ENCODE measurements at regions not wholly inside any gene's neighbourhood (a gene's known extent, or its start where the extent isn't known, plus 50 kb on each side); places are given as distances from the start of the nearest gene placed in this dataset.

GRCh38 chr2:156657809-156658208 lies 221.6 kb downstream of the GPD2 start:
- no peaks in the 10 kb centered on the region for H3K4me1 ChIP-seq
- H3K27ac ChIP-seq = no peak overlapping the region
- H3K9me3 ChIP-seq = no peaks in the 10 kb centered on the region
- ATAC-seq (ENCODE audit: low FRiP score in 2 of 2) = no peak
- TF ChIP-seq POLR2AphosphoS5 (IDR thresholded peaks at IDR 0.05) = no peak
- no peak for TF ChIP-seq POLR2A (IDR thresholded peaks at IDR 0.05)
- TF ChIP-seq CTCF (IDR thresholded peaks at IDR 0.05) = no peak
- no peak for TF ChIP-seq EP300 (IDR thresholded peaks at IDR 0.05)
- H3K27me3 ChIP-seq = no peaks in the 10 kb centered on the region
- H3K36me3 ChIP-seq = no peaks in the 10 kb centered on the region
- 73 to 75% methylated on average over 2 of the region's 2 CpGs for WGBS, 2 donors
- DNase-seq = no peak
- no peak overlapping the region for H3K4me3 ChIP-seq

GRCh38 chr2:156659694-156660093 lies 223.5 kb downstream of the GPD2 start:
- TF ChIP-seq POLR2AphosphoS5 (IDR thresholded peaks at IDR 0.05) = no peak
- no peak for TF ChIP-seq EP300 (IDR thresholded peaks at IDR 0.05)
- TF ChIP-seq CTCF (IDR thresholded peaks at IDR 0.05) = no peak
- TF ChIP-seq POLR2A (IDR thresholded peaks at IDR 0.05) = no peak
- no peak overlapping the region for H3K4me3 ChIP-seq
- 80 to 83% methylated on average over 3 of the region's 3 CpGs for WGBS, 2 donors
- DNase-seq = no peak
- no peak overlapping the region for H3K27ac ChIP-seq
- no peaks in the 10 kb centered on the region for H3K9me3 ChIP-seq
- H3K36me3 ChIP-seq = no peaks in the 10 kb centered on the region
- ATAC-seq (ENCODE audit: low FRiP score in 2 of 2) = no peak
- no peaks in the 10 kb centered on the region for H3K4me1 ChIP-seq
- H3K27me3 ChIP-seq = no peaks in the 10 kb centered on the region

- WGBS, 2 donors = 54 to 71% methylated on average over 1 of the region's 1 CpG
Measured at GRCh38 chr2:156663757-156664409, 227.7 kb downstream of the GPD2 start.

GRCh38 chr2:156666130-156666785 lies 230.1 kb downstream of the GPD2 start:
- no peaks in the 10 kb centered on the region for H3K27me3 ChIP-seq
- H3K36me3 ChIP-seq = no peaks in the 10 kb centered on the region
- H3K27ac ChIP-seq = no peak overlapping the region
- H3K4me1 ChIP-seq = no peaks in the 10 kb centered on the region
- TF ChIP-seq POLR2A (IDR thresholded peaks at IDR 0.05) = no peak
- no peak for TF ChIP-seq EP300 (IDR thresholded peaks at IDR 0.05)
- no peak for TF ChIP-seq CTCF (IDR thresholded peaks at IDR 0.05)
- no peak for TF ChIP-seq POLR2AphosphoS5 (IDR thresholded peaks at IDR 0.05)
- no peak for DNase-seq
- ATAC-seq (ENCODE audit: low FRiP score in 2 of 2) = no peak
- no peak overlapping the region for H3K4me3 ChIP-seq
- WGBS, 2 donors = 88 to 93% methylated on average over 4 of the region's 4 CpGs
- peaks cover 0 to 5% (median 0%) of the 10 kb centered on the region in 4 donors for H3K9me3 ChIP-seq

More at GRCh38 chr2:156663757-156664409, 227.7 kb downstream of the GPD2 start:
- TF ChIP-seq EP300 (IDR thresholded peaks at IDR 0.05) = no peak
- no peak for TF ChIP-seq POLR2AphosphoS5 (IDR thresholded peaks at IDR 0.05)
- no peak for TF ChIP-seq CTCF (IDR thresholded peaks at IDR 0.05)
- TF ChIP-seq POLR2A (IDR thresholded peaks at IDR 0.05) = no peak
- Histone ChIP-seq H3K36me3 (no peaks in the 10 kb centered on the region), H3K4me1 (no peaks in the 10 kb centered on the region), H3K9me3 (peaks cover 0 to 5% (median 0%) of the 10 kb centered on the region in 4 donors), H3K27ac (no peak overlapping the region), H3K4me3 (no peak overlapping the region), H3K27me3 (no peaks in the 10 kb centered on the region)
- DNase-seq (no peak), ATAC-seq (ENCODE audit: low FRiP score in 2 of 2) (no peak)
